Gastrocnemius medialis (tissue), 4 donors: ENCODE measurements at regions not wholly inside any gene's neighbourhood (a gene's known extent, or its start where the extent isn't known, plus 50 kb on each side); places are given as distances from the start of the nearest gene placed in this dataset.

Experiments
- POLR2A ChIP-seq, 2 donors: fragments of 450-650 bp; IDR thresholded peaks; one replicate each; pipeline ENCODE4 v1.6.1; 2017; ENCODE audit warnings: antibody characterized with exemption in 2 of 2, mild to moderate bottlenecking in 2 of 2, moderate library complexity in 2 of 2
- TF ChIP-seq, protein P1 (sequence below), 5 experiments: fragments of 450-650 bp in 3 of 5; fragments of 200-600 bp in 2 of 5; sonication (generic) in 2 of 5; IDR thresholded peaks in 4 of 5; conservative IDR thresholded peaks in 1 of 5; 1 replicate in 4 of 5; 2 replicates in 1 of 5; pipeline ENCODE4 v1.5.1; 2016 to 2019; ENCODE audit warnings: antibody characterized with exemption in 5 of 5, mild to moderate bottlenecking in 3 of 5, moderate library complexity in 3 of 5

GRCh38 chr9:86893811-86894490 is 53.4 kb downstream of the GAS1 start:
- TF ChIP-seq, protein P1, sequence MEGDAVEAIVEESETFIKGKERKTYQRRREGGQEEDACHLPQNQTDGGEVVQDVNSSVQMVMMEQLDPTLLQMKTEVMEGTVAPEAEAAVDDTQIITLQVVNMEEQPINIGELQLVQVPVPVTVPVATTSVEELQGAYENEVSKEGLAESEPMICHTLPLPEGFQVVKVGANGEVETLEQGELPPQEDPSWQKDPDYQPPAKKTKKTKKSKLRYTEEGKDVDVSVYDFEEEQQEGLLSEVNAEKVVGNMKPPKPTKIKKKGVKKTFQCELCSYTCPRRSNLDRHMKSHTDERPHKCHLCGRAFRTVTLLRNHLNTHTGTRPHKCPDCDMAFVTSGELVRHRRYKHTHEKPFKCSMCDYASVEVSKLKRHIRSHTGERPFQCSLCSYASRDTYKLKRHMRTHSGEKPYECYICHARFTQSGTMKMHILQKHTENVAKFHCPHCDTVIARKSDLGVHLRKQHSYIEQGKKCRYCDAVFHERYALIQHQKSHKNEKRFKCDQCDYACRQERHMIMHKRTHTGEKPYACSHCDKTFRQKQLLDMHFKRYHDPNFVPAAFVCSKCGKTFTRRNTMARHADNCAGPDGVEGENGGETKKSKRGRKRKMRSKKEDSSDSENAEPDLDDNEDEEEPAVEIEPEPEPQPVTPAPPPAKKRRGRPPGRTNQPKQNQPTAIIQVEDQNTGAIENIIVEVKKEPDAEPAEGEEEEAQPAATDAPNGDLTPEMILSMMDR (IDR thresholded peaks at IDR 0.05 in 4 of 5, conservative IDR thresholded peaks at IDR 0.05 in 1 of 5), result no peak
- TF ChIP-seq POLR2A (IDR thresholded peaks at IDR 0.05), result no peak
